Stimulated activated CD4-positive, alpha-beta T cell treated with anti-CD3 and anti-CD28 coated beads, Interleukin-1b, Interleukin-23, amount 100 ng/mL, for 24 hours (primary cell): ENCODE measurements at regions not wholly inside any gene's neighbourhood (a gene's known extent, or its start where the extent isn't known, plus 50 kb on each side); places are given as distances from the start of the nearest gene placed in this dataset.
"Not testable (repeated sequence)": the region's sequence is repeated elsewhere in the genome, so short reads cannot be mapped to it uniquely, and the experiment has no call there.

ENCODE experiments used
- DNase-seq, 4 experiments: peaks; one replicate each; pipeline ENCODE4 v3.0.0-alpha.2; 2020; ENCODE audit warnings: low read depth in 4 of 4, low spot score in 1 of 4

DNA sequence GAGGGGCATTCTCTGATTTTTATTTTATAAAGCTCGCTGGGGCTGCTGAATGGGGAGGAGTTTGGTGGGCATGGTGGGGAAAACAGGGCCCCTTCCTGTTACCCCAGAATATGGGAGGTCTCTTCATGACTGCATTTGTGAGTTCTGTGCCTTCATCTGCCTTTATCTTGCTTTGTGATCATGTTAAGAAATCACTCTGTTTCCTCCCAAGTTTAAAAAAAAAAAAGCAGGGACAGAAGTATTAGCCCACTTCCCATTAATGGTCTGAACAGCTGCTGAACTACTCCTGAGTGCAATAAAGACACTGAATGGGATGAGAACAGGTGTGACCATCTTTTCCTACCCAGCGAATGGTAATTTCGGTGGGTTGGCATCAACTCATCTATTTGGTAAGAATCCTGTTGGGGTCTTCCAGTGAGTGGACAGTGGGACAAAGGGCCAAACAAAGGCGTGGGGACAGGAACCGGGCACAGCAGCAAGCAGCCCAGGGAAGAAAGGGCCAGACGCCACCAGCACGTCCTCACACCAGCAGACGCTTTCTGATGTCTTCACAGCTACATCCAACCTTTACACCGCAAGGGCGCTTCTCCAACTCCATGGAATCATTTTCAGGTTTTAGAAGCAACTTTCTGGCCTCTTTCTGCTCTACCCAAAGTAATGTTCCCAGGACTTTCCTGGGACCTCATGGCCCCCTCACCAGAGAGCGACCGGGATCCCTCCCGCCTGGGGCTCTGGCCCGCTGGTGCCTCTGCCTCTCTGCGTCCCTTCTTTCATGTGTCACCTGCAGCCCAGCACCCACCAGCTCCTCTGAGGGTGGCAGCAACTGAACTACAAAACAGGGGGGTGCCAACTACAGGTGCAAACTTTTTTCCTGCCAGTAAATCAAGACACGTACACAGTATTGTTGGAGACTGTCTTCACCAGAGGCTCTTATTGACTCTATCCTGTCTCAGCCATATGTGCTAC is 160.2 kb downstream of the ADSS2 start:
- DNase-seq: no peak

DNA sequence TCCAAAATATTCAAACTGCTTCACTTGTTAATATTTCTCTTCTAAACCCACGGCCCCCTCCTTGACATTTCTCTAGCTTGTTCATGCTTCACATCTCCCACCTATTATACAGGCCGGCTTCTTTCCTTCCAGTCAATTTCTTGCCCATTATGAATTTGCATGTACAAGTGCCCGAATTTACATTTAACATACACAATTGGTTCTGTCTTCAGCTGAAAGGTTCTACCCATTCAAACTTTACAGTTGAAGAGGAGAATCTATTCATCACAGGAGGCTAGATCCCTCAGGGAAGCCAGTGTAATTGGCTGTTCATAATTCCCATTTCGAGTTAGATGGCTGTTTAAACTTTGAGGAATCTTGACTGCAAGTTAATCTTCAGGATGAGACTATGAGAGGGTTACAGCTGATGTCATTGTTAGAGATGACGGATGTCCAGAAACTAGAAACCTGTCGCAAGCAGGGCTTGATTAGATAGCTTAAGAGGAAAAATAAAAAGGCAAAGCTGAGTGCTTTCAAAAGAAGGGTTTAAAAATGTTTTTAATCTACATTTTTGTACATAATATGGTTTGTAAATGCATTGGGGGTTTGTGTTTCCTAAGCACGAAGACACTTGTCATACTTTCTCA is 157.0 kb downstream of the ADSS2 start:
- DNase-seq: no peak

DNA sequence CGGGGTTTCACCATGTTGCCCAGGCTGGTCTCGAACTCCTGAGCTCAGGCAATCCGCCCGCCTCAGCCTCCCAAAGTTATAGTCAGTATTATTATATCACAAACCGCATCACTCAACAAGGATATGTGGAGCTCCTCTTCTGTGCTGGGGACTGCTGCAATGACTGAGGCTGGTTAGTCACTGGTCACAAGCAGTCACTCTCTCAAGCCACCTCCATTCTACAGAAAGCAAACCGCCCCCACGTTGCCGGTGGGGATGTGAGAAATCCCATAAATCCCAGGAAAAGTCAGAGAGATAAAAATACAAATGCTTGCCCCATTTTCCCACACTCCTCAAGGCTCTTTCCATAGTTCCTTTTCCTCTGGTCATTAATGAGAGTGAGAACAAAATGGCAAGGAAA is 155.7 kb downstream of the ADSS2 start:
- no peak for DNase-seq

DNA sequence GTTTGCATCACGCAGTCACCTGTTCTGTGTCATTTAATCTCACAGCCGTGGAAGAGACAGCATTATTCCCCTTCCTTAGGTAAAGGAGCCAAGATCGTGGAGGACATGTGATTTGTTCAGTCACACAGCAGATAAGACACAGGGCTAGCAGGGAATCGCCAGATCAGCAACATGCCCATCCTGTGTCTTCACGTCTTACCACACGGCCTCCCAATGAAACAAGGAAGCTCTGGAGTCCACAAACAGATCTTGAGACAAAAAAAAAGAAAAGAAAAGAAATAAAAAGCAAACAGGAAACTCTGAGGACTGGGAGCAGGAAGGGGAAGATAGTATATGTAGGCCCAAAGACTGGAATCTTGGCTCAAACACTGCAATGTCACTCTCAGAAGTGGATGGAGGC is 155.3 kb downstream of the ADSS2 start:
- DNase-seq: no peak

DNA sequence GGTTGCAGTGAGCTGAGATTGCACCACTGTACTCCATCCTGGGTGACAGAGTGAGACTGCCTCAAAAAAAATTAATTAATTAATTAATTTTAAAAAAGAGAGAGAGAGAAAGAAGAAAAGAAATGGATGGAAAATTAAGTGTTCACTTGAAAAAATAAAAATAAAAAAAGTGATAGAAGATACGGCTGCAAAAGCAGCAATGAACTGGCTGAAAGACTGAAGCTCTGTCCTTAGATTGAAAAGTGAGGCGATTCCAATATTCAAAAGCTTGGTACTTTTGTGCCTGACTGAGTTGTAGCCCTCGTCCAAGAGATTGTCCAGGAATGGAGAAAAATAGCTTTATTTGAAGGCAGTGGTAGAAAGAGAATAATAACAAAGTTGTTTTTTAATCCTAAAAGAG is 154.6 kb downstream of the ADSS2 start:
- no peak for DNase-seq

GRCh38 chr1:244297616-244298015 is 154.1 kb downstream of the ADSS2 start:
- DNase-seq: no peak

GRCh38 chr1:244300029-244300375 is 151.7 kb downstream of the ADSS2 start:
- not testable (repeated sequence) for DNase-seq

DNA sequence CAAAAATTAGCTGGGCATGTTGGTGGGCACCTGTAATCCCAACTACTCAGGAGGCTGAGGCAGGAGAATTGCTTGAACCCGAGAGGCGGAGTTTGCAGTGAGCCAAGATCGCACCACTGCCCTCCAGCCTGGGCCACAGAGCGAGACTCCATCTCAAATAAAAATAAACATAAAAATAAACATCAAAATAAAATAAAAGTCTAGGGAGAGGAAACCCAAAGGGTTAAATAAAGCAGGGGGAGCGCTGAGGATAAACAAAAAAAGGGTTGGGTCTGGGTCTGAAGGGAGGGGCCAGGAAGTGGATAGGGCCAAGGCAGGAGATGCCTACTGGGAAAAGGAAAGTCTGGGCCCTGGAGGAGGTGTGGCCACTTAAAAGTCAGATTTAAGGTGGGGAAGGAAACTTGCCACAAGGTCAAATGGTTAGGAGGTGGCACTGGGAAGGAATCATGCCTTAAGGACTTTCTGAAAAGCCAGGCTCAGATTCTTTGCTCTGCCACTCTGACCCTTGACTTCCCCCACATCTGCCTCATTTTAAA is 150.0 kb downstream of the ADSS2 start:
- no peak for DNase-seq

DNA sequence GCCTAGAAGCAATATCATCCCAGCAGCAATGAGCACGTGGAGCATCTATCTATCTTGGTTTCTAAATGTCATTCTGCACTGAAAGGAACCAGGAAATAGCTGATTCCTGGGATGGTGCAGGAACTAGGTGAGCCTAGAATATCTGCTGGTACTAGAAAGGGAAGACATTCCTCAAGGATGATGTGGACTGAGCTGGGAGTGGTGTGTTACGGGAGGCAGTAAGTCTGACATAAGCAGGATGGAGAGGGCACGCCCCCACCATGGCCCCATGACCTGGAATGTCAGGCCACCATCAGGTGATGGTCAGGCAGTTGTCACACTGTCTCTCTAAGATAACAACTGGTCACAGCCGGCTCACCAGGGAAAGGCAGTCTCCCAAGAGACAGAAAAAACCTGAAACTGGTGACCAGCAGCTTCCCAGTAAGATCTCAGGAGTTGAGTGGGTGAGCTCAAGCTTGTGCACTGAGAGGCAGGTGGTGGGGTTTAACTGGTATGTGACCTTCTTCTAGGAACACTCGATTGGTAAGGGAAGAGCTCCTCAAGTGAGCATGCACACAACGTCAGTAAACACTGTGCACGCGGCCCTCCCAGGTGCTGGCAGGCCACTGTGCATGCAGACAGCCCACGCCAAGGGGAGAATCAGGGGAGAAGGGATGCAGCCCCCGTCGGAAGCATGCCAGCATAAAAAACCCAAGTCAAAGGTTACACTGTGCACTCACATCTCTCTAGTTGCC is 148.7 kb downstream of the ADSS2 start:
- DNase-seq: no peak

GRCh38 chr1:244303610-244303969 is 148.1 kb downstream of the ADSS2 start:
- DNase-seq: no peak

GRCh38 chr1:244304156-244304555 is 147.6 kb downstream of the ADSS2 start:
- no peak for DNase-seq

DNA sequence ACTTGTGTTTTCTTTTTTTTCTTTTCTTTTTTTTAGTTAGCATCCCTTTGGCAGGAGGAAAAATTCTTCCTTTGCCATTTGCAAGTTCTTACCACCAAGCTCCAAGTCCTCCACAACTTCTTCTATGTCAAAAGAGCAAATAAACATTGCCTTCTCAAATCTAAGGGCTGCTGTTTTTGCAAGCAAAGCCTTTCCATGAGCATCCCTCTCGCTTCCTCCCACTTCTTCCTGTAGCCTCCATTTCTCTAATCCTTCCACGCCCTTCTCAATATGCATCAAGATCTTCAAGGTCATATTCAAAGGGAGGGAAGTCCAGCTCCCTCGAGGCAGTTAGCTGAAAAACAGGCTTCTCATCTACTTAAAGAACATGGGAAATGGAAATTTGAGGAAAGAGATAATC is 147.1 kb downstream of the ADSS2 start:
- DNase-seq: no peak

GRCh38 chr1:244305776-244306341 is 145.8 kb downstream of the ADSS2 start:
- DNase-seq: no peak

DNA sequence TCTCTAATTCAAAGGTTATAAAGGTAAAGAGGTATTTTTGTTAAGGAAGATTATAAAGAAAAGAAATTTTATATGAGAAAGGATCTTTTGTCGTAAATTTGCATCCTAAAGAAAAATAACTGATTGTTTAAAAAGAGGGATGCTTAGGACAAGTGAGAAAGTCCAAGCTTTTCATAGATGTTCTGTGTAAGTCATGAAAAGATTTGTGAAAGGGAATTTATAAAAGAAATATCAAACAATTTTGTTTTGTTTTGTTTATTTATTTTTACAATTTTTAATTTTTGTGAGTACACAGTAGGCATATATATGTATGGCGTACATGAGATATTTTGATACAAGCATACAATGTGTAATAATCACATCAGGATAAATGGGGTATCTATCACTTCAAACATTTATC is 145.2 kb downstream of the ADSS2 start:
- no peak for DNase-seq

- DNase-seq: not testable (repeated sequence)
Observed at GRCh38 chr1:244309191-244309590, 142.5 kb downstream of the ADSS2 start.

DNA sequence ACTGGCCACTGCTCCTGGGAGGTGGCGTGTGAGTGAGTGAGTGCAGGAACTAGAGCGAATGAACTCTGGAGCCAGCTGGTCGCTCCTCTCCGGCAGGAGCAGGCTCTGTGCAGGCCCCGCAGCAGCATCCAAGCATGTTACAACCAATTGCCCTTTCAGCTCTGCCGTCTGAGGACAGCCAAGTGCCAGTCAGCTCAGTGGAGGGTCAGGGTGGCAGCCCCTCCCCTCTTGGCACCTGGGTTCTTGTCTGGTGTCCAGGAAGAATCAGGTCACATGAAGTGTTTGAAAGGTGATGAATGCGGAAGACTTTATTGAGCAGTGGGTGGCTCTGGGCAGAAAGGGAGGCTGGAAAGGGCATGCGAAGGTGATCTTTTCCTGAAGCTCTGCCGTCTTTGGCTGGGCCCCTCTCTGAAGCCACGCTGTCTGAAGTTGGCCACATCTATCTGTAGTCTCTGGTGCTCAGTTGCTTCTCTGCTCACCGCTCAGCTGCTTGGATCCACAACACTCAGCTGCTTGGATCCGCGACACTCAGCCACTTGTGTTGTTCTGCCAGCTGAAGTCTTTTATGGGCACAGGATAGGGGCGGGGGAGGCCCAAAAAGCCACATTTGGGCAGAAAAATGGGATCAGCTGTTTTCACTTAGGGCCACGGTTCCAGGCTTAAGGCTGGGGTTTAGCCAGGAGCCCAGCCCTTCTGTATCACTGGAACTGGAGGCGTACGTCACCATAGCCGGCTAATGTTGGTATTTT is 139.8 kb downstream of the ADSS2 start:
- no peak for DNase-seq

- no peak for DNase-seq
Observed at GRCh38 chr1:244313346-244313745, 138.4 kb downstream of the ADSS2 start.

GRCh38 chr1:244314921-244315559 is 136.7 kb downstream of the ADSS2 start:
- no peak for DNase-seq

DNA sequence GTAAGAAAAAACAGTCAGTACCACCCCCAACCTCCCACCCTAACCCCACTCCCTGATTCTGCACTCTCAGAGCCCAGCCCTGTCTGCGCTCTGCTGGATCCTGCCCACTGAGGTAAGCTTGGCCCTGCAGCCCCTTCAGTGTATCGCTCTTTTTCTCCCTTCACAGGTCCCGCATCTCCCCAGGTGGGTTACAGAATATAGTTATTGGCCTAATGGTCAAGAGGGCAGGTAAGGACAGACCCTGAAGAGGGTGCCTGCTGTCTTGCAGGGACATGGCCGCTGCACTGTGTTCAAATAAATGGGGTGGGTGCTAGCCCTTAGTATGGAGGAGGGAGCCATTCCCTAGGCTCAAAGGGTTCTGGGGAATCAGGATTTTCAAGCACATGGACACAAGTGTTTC is 135.7 kb downstream of the ADSS2 start:
- DNase-seq: no peak

DNA sequence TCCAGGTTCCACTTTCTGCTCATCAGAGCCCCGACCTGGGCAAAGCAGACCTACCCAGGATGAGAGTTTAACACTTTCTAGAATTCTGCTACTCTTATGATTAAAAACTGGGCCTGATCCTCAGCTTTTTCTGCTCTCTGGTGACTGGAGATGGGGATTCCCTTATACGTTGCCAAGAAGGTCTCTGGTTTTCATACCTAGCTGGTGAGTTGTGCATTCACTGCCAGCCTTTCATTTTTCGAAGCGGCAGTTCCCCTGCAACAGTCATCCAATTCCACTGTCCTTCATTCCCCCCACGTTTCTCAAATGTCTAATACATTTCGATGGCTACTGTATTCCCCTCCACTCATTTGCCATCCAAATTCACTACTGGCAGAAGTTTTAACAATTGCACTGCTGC is 135.3 kb downstream of the ADSS2 start:
- no peak for DNase-seq
